ENCODE measurements at regions not wholly inside any gene's neighbourhood (a gene's known extent, or its start where the extent isn't known, plus 50 kb on each side); places are given as distances from the start of the nearest gene placed in this dataset.

DNA sequence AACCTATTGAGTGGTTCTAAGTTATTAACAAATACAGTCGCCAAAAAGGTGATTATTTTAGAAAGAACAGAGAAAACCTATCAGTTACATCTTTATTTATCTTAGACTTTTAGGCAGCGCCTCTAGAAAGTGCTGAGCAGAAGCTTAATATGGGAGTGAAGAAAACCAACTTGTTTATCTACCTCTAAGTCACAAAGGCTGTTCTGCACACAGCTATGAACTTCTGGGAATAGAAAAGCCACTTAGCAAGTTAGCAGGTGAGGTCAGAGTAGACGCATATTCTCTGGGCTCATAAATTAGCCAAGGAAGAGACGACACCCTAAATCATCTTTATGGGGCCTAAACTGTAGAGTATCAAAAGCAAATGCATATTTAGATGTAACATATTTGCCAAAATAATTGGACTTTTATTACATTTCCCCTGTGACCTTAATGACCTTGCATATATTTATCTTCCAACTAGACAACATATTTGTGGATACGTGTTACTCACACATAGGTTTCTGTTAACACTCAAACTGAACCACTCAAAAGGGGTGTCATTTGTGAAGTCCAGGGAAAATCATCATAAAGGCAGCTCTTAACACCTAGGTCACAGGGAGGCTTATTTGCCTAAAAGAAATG is 267.1 kb downstream of the ADGB start:
- intact Hi-C loops (cut with DNase I), result no loop called here
- no peak for DNase-seq

DNA sequence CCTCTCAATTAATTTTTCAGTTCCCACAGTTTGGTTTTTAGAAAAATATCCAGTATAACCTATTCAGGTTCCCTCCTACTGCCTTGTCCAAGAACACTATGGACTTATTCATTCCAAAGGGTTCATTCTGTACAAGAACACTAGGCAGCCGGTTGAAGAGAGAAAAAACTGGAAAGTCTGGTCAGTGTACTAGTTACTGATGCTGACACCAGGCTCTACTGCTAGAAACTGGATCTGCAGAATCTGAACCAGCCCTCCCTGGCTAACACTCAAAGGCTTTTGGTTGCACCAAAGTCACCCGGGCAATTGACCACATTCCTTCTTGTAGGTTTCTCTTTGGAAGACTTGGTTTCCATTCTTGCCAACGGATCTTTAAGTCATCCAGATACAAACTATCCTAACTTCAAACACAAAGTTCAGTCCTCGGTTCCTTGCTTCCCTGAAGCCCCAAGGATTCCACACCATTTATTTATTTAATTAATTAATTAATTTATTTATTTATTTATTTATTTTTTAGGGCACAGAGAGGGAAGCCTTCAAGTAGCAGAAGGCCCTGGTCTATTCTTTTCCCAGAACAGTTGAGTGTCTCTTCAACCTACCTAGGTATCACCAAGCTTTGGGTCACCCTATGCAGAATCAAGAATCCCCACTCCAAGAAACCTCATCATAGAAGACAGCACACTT is 268.1 kb downstream of the ADGB start:
- intact Hi-C loops (cut with DNase I), result no loop called here
- DNase-seq, result no peak

DNA sequence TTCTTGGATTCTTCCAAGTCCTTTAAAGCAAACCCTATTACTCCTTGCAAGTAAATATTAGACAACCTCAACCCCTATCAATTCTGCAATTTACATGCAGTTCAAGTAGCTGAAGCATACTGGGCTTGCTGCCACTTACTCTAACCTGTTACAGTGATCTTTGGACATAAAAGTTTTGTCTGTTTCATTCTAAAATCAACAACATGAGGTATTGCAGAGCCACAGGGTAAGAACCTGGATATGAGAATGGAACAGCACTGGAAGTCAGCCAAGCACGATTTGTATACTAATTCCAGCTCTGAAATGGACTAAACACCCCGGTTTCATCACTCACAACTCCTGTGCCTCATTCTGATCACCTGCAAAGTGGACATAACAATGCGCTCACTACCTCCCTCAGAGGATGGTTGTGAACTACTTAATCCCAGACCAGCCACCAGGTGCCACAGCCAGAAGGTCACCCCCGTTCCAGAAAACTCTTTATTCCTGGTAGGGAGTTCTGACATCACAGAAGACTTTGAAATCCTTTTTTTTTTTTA is 270.0 kb downstream of the ADGB start:
- no peak for DNase-seq
- intact Hi-C loops (cut with DNase I), result no loop called here

- DNase-seq, result no peak
- intact Hi-C loops (cut with DNase I), result no loop called here
Measured at GRCh38 chr6:146870760-146871159, 272.0 kb downstream of the ADGB start.

DNA sequence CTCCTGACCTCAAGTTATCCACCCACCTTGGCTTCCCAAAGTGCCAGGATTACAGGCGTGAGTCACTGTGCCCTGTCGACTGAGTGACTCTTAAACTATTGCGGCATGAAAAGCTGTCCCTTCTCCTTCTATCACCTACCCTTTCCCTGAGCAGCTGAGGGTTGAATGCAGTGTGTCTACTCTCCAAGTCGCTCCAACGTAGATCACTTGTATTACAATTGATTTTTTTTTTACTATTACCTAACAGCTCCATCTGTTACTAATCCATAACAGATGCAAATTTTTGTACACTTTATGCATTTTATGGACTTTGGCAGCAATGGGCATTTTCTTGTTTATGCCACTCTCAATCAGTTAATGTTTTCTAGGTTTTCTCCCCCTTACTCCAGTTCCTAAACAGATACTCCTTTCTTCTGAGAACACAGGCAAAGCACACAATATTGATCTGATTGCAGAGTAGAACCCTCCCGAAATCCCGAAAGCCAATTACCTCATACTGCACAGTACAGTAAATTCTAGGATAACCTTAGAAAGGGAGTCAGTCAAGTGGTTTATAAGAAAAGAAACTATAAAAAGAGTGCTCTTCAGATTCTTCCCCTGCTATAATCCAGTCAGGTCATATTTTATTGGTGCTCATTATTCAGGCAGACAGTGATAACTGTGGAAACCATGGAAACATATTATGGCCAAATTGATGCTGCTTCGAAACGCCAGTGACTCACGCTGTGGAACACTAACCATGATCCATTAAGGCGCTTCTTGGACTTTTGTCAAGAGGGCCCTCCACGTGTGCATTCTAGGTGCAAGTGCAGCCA is 273.0 kb downstream of the ADGB start:
- no peak for DNase-seq
- intact Hi-C loops (cut with DNase I), result no loop called here

- intact Hi-C loops (cut with DNase I), result no loop called here
- DNase-seq, result no peak
Measured at GRCh38 chr6:146872426-146872785, 273.6 kb downstream of the ADGB start.

- intact Hi-C loops (cut with DNase I), result no loop called here
Measured at GRCh38 chr6:146874278-146875018, 275.7 kb downstream of the ADGB start.

DNA sequence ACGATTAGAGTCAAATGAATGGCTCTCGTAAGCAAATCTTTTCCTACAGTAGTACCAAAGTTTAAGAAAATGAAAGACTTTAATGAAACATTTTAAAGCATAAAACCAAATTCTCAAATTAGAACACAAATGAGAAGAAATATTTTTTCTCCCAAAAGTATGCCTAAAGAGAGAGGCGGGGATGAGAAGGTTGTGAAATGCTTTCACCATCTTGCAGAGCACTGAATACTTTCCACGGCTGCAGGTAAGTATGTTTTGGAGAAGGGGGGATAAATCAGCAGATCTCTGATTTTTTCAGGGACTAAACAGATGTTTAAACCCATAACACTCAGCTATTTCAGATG is 277.1 kb downstream of the ADGB start:
- intact Hi-C loops (cut with DNase I), result no loop called here
- DNase-seq, result no peak

More at GRCh38 chr6:146874278-146875018, 275.7 kb downstream of the ADGB start:
- no peak for DNase-seq

- intact Hi-C loops (cut with DNase I), result no loop called here
- no peak for DNase-seq
Measured at GRCh38 chr6:146876271-146877151, 277.7 kb downstream of the ADGB start.

DNA sequence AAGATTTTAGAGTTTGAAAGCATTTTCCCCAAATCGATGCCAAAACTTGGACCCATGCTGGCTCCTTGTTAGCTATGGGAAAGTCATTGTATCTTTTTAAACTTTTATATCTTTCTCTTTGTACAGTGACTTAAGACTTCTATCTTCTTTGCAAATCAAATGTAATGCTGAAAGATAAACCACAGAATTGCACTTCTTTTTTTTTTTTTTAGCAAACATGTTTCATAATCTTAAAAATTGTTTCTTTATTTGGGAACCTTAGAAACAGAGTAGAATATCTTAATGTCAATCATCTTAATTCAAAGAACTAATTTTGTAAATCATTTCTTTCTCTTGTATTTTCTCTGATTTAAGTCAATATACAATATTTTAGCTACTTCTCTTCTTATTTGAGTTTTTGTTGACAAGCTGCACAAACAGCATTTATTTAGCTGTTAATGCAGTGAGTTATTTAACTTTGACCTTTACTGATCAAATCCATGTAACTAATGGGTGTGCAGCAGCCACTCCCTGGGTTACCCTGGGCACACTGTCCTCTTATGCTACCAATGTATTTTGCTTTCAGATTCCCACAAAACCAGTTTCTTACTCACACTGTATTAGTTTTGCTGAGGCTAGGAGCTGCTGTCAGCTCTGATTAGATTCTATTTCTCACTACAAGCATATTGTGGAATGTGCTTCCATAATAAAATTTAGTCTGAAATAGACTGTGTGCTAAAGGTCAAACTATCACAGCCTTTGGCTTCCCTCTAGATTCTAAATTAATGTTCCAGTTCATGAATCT is 279.6 kb downstream of the ADGB start:
- no peak for DNase-seq
- intact Hi-C loops (cut with DNase I), result no loop called here

DNA sequence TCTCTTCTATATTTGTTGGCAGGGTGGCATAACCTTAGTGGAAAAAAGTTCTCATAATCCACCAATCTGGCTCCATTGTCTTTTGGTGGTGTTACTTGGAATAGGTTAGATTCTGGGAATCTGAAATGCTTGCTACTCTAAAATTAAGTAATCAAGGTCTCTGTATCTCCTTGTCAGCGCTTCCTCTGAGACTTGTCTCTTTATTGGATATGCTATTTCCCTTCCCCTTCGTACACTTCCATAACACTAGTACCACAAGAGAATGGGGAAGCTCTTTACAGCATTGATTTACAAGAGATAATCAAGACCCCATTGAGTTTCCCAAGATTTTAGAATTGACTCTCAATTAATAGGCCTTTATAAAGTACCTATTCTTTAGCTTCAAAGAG is 280.2 kb downstream of the ADGB start:
- DNase-seq, result no peak
- intact Hi-C loops (cut with DNase I), result no loop called here

- DNase-seq, result no peak
Measured at GRCh38 chr6:146879406-146880117, 280.8 kb downstream of the ADGB start.

DNA sequence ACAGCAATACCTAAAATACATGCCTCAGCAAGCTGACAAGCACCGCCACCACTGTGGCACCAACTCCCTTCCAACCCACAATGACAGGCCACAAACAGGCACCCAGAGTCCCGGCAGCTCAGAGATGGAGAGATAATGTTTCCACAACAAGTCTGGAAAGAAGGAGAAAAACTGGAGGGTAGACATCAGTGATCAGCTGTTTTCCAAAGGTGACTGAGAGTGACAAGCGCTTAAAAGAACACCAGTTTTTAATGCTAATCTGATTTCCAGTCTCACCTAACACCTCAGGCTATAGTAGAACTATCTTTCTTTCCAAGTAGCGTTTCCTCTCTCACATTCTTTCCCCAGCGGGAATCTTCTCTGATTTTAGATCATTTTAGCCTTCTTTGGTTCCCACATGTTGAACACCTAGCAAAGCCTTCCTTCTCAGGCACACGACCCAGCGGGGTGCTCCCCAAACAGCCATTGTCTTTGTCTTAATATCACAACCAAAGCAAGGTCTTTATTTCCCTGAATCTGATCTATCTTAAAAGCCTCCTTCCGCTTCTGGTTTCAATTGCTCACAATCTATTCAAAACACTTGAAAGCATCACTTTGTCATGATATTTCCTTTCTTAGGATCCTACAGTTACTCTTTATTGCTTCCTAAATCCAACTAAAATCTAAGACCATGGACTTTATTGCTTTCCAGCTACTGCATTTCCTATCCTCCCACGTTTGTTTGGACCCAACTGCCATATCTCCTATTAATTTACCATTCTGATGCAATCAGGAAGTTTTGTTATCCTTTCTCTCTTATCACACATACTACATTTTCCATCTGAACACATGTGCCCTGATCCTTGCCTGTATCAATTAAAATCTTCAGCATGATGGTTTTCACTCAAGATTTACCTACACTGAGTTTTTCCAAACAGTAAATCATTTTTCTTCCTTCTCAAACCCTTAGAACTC is 282.7 kb downstream of the ADGB start:
- no peak for DNase-seq
- intact Hi-C loops (cut with DNase I), result no loop called here

More at GRCh38 chr6:146879406-146880117, 280.8 kb downstream of the ADGB start:
- intact Hi-C loops (cut with DNase I), result no loop called here

GRCh38 chr6:146883640-146884531 is 285.1 kb downstream of the ADGB start:
- intact Hi-C loops (cut with DNase I), result no loop called here
- no peak for DNase-seq

DNA sequence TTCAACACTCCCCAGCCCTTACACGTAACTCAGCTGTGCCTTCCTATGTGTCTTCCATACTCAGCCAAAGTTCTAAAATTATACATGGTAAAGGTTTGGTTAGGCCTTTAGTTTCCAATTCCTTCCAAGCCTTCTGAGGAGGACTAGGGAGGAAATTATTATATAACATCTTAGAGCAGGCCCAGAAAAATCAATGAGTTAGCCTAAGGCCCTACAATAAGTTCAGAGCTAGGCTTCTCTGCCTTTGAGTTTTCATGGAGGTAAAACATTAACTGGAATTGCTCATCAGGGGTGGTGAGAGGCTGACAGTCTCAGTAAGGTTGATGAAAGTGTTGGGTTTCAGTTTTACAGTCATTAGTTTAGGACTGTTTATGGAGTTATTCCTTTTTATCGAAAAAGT is 286.0 kb downstream of the ADGB start:
- DNase-seq, result no peak
- intact Hi-C loops (cut with DNase I), result no loop called here
